ENCODE measurements at regions not wholly inside any gene's neighbourhood (a gene's known extent, or its start where the extent isn't known, plus 50 kb on each side); places are given as distances from the start of the nearest gene placed in this dataset.

DNA sequence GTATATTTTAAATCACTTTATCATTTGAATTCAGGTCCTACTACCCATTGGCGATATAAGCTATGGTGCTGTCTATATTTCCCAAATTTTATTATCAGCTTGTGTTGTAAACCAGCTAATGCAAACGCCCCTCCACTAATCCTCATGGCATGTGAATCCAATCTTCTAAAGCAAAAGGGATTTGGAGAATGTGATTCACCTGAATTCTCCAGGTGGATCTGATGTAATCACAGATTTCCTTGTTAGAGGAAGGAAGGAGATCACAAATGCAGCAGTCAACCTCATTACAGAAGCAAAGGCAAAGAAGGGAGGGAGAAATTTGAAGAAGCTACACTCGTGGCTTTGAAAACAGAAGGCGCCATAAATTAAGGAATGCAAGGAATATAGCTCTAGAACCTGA is 431.1 kb upstream of the CDH19 start:
- no peak for ATAC-seq (ENCODE audit: insufficient read depth, low FRiP score)
- no peak for DNase-seq
- TF ChIP-seq CTCF (IDR thresholded peaks at IDR 0.05; ENCODE audit: control extremely low read depth, extremely low read depth): no peak
- no peaks in the 10 kb centered on the region for H3K27me3 ChIP-seq (ENCODE audit: control insufficient read depth in 3 of 3, insufficient read depth in 3 of 3, low read length in 2 of 3)
- H3K36me3 ChIP-seq (ENCODE audit: control insufficient read depth in 4 of 4, insufficient read depth in 4 of 4, low read length in 4 of 4): no peaks in the 10 kb centered on the region
- H3K4me3 ChIP-seq: no peak overlapping the region
- 58 to 69% methylated on average over 4 of the region's 4 CpGs for WGBS, 2 donors
- H3K4me1 ChIP-seq (ENCODE audit: control insufficient read depth in 5 of 5, insufficient read depth in 5 of 5, low read length in 5 of 5): no peaks in the 10 kb centered on the region
- H3K9me3 ChIP-seq (ENCODE audit: control insufficient read depth in 4 of 4, insufficient read depth in 3 of 4, low read length in 3 of 4): no peaks in the 10 kb centered on the region
- H3K9ac ChIP-seq (ENCODE audit: insufficient read depth in 1 of 2, low read length in 2 of 2): no peak overlapping the region
- no peak overlapping the region for H3K27ac ChIP-seq (ENCODE audit: low read depth in 1 of 2, low read length in 1 of 2)

DNA sequence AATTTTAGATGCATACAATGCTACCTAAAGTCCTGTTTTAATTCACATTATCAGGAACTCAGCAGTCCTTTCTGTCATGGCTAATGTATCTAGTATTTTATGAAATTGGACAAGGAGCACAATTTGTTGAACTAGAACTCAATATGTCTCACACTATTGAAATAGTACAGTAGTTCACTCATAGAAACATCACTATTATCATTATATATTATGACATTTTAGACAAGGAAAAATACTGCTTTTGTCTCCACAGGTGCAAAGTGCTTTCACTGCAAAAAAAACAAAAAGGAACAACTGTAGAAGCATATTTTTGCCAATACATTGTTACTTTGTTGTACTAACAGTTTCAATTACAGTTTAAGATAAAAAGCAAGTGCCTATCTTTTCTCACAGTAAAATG is 419.2 kb upstream of the CDH19 start:
- TF ChIP-seq CTCF (IDR thresholded peaks at IDR 0.05; ENCODE audit: control extremely low read depth, extremely low read depth): no peak
- DNase-seq (no peak), ATAC-seq (ENCODE audit: insufficient read depth, low FRiP score) (no peak)
- Histone ChIP-seq H3K36me3 (ENCODE audit: control insufficient read depth in 4 of 4, insufficient read depth in 4 of 4, low read length in 4 of 4) (no peaks in the 10 kb centered on the region), H3K9ac (ENCODE audit: insufficient read depth in 1 of 2, low read length in 2 of 2) (no peak overlapping the region), H3K4me3 (no peak overlapping the region), H3K27me3 (ENCODE audit: control insufficient read depth in 3 of 3, insufficient read depth in 3 of 3, low read length in 2 of 3) (no peaks in the 10 kb centered on the region), H3K27ac (ENCODE audit: low read depth in 1 of 2, low read length in 1 of 2) (no peak overlapping the region), H3K9me3 (ENCODE audit: control insufficient read depth in 4 of 4, insufficient read depth in 3 of 4, low read length in 3 of 4) (no peaks in the 10 kb centered on the region), H3K4me1 (ENCODE audit: control insufficient read depth in 5 of 5, insufficient read depth in 5 of 5, low read length in 5 of 5) (no peaks in the 10 kb centered on the region)

DNA sequence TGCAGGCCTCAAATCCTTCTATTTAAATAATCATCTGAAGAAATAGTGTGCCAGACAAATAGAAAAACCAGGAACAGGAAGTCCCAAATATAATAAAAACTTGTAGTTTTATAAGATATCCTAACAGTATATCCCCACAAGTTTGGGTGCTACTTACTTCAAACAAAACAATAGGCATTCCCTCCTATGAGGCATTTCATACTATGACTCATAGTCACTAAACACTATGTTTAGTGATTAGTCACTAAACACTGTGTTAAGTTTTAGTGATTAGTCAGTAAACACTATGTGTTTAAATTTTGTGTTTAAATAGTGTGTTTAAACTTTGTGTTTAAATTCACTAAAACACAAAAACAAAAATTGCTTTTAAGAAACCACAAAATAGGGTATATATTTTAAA is 407.0 kb upstream of the CDH19 start:
- Histone ChIP-seq H3K4me1 (ENCODE audit: control insufficient read depth in 5 of 5, insufficient read depth in 5 of 5, low read length in 5 of 5) (no peaks in the 10 kb centered on the region), H3K27me3 (ENCODE audit: control insufficient read depth in 3 of 3, insufficient read depth in 3 of 3, low read length in 2 of 3) (no peaks in the 10 kb centered on the region), H3K9me3 (ENCODE audit: control insufficient read depth in 4 of 4, insufficient read depth in 3 of 4, low read length in 3 of 4) (no peaks in the 10 kb centered on the region), H3K27ac (ENCODE audit: low read depth in 1 of 2, low read length in 1 of 2) (no peak overlapping the region), H3K4me3 (no peak overlapping the region), H3K9ac (ENCODE audit: insufficient read depth in 1 of 2, low read length in 2 of 2) (no peak overlapping the region), H3K36me3 (ENCODE audit: control insufficient read depth in 4 of 4, insufficient read depth in 4 of 4, low read length in 4 of 4) (no peaks in the 10 kb centered on the region)
- DNase-seq (no peak), ATAC-seq (ENCODE audit: insufficient read depth, low FRiP score) (no peak)
- no peak for TF ChIP-seq CTCF (IDR thresholded peaks at IDR 0.05; ENCODE audit: control extremely low read depth, extremely low read depth)

- no peak overlapping the region for H3K27ac ChIP-seq (ENCODE audit: low read depth in 1 of 2, low read length in 1 of 2)
- 83 to 93% methylated on average over 1 of the region's 1 CpG for WGBS, 2 donors
- H3K9ac ChIP-seq (ENCODE audit: insufficient read depth in 1 of 2, low read length in 2 of 2): no peak overlapping the region
- no peaks in the 10 kb centered on the region for H3K36me3 ChIP-seq (ENCODE audit: control insufficient read depth in 4 of 4, insufficient read depth in 4 of 4, low read length in 4 of 4)
- H3K4me3 ChIP-seq: no peak overlapping the region
- H3K4me1 ChIP-seq (ENCODE audit: control insufficient read depth in 5 of 5, insufficient read depth in 5 of 5, low read length in 5 of 5): no peaks in the 10 kb centered on the region
- no peak for DNase-seq
- H3K27me3 ChIP-seq (ENCODE audit: control insufficient read depth in 3 of 3, insufficient read depth in 3 of 3, low read length in 2 of 3): no peaks in the 10 kb centered on the region
- no peak for TF ChIP-seq CTCF (IDR thresholded peaks at IDR 0.05; ENCODE audit: control extremely low read depth, extremely low read depth)
- no peaks in the 10 kb centered on the region for H3K9me3 ChIP-seq (ENCODE audit: control insufficient read depth in 4 of 4, insufficient read depth in 3 of 4, low read length in 3 of 4)
- no peak for ATAC-seq (ENCODE audit: insufficient read depth, low FRiP score)
Measured at GRCh38 chr18:67007999-67008398, 404.1 kb upstream of the CDH19 start.
